Cerebellar cortex (tissue), 1 donor: ENCODE measurements at regions not wholly inside any gene's neighbourhood (a gene's known extent, or its start where the extent isn't known, plus 50 kb on each side); places are given as distances from the start of the nearest gene placed in this dataset.

Source experiments
- DNase-seq: peaks from one replicate; pipeline ENCODE4 v3.0.0-alpha.2; 2015; ENCODE audit warnings: low spot score

DNA sequence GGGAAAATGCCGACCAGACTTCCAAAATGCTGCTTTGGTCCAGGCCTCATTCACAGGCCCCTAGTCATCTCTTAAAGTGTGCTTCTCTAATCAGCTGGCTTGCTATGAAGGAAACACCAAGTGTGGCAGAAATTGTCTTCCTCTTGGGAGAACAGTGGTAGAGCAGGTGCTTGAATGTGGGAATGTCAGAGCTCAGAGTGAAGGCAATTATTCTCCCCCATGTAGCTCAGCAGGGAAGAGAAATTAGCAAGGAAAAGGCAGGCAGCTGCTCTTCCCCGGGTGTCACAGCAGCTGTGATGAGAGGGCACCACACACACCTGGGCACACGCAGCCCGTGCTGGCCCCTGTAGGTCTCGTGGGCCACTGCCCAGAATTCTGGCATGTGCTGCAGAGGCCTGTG is 358.5 kb downstream of the WDR72 start:
- no peak for DNase-seq

DNA sequence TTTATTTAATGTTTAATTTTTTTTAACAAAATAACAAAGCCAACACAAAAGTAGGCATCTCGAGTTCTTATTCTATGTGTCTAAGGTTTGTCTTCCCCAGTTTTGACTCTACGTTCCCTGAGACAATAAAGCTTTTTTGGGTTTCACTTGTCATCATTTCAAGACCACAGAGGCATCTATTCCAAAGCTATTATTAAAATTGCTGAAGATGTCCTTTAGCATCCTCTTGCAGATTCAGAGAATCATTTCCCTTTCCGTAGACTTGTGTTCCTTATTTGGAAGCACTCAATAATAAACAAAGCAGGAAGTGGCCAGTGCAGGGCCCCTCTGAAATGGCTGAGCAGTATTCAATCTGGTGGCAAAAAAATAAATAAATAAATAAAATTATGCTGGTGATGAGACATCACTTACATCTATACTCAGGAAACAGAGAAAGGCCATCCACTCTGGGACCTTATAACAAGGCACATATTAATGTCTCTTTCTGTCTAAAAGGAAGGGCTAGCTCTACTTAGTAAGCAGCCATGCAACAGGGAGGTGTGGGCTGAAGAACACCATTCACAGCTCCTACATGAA is 362.3 kb downstream of the WDR72 start:
- DNase-seq = no peak

DNA sequence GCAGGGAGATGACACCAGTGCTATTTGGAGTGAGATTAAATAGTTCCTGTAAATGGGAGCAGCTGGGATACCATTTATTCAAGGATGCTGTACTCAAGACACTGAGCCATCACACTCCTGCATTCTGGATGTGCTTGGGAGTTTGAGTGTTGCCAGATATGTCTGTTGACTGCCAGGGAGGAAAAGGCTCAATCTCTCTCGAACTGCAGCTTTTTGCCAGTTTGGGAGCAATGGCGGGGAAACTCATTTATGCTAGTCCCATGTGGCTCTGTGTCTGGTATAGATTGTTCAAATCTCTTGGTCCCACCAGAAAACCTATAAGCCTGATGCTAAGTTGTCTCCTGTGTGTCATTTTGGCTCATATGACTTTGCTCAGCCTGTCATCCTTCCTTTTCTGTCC is 363.6 kb downstream of the WDR72 start:
- DNase-seq = no peak

DNA sequence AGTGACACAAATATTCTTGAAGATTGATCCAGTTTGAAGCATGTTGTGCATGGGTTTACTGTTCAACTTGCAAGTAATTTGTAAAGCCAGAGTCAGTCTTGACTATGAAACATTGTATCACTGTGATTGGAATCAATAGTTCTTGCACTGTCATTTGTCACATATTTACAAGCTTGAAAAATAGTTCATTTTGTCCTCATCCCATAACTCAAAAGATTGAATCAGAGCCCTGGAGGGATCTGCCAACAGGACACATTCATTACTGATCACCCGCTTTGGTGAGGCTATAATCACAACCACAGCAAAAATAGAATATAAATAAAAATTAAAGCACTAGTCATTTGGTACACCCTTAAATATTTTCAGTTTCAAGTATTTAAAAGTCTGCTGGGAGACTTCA is 368.9 kb downstream of the WDR72 start:
- DNase-seq = no peak

DNA sequence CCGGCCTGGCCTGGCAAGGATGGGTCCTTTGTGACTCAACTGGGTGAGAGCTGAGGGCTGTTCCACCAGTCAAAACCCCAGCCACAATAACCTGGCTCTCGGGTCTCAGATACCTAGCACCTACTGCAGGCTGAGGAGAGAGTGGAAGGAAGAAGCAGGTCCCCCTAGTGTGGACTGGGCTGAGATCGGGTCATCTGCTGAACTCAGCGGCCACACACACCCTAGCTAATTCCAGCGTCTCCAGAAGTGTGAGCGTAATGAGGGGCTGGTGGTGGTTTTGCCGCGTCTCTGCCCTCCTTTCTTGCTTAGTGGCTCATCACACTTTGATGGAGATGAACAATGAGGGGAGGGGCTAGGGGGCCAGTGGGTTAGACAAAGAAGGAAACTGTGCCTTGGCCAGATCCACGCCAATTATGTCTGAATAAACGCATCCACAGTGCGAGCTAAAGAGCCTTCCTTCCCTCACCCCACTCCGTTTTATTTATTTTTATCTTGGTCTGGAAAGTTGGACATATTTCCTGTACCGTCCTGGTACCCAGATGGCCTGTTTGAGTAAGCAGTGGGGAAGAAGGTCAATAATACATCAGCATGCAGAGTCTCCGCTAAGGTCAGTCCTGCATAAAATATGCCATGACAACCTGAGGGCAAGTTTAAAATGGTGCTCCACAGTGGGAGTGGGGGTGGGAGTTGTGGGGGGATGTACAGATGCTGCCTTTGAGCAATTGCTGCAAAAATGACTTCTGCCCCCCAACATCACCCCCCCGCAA is 370.0 kb downstream of the WDR72 start:
- DNase-seq = no peak

DNA sequence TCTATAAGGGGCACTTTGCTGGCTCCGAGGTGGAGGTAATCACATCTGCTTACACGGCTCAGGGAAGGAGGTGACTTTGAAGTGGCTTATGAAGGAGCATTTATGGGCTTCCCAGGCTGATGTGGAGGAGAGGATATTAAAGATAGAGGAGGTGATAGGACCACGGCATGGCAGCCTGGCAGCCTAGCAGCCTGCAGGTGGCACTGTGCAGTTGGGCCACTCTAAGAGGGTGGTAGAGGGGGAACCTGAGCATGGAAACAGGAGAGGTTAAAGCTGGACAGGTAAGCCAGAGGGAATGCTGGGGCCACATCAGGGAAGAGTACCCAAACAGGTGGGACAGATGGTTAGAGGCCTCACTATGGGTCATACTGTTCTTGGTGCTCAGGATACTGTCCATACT is 375.0 kb downstream of the WDR72 start:
- no peak for DNase-seq

GRCh38 chr15:53378096-53378800 is 381.2 kb downstream of the WDR72 start:
- no peak for DNase-seq

DNA sequence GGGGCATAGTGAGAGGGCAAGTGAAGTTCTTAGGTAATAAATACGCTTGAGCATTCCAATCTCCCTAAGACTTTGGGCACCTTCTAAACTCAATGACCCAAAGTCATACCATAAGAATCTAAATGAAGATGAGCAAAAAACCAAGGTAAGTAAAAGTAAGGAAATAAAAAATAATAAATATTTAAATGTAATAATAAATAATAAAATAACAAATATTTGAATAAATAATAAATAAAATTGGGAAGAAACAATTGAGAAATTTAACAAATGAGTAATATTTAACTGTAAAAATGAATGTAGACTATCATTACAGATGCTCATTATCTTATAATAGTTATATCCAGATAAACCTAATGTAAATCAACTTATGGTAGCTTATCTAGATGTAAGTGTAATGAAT is 391.7 kb downstream of the WDR72 start:
- DNase-seq = no peak

GRCh38 chr15:53360881-53361280 is 398.6 kb downstream of the WDR72 start:
- no peak for DNase-seq

- no peak for DNase-seq
Measured at GRCh38 chr15:53359038-53359437, 400.4 kb downstream of the WDR72 start.

GRCh38 chr15:53354874-53355273 is 404.6 kb downstream of the WDR72 start:
- DNase-seq = no peak

- no peak for DNase-seq
Measured at GRCh38 chr15:53351373-53351772, 408.1 kb downstream of the WDR72 start.

GRCh38 chr15:53346583-53346982 is 412.9 kb downstream of the WDR72 start:
- no peak for DNase-seq

DNA sequence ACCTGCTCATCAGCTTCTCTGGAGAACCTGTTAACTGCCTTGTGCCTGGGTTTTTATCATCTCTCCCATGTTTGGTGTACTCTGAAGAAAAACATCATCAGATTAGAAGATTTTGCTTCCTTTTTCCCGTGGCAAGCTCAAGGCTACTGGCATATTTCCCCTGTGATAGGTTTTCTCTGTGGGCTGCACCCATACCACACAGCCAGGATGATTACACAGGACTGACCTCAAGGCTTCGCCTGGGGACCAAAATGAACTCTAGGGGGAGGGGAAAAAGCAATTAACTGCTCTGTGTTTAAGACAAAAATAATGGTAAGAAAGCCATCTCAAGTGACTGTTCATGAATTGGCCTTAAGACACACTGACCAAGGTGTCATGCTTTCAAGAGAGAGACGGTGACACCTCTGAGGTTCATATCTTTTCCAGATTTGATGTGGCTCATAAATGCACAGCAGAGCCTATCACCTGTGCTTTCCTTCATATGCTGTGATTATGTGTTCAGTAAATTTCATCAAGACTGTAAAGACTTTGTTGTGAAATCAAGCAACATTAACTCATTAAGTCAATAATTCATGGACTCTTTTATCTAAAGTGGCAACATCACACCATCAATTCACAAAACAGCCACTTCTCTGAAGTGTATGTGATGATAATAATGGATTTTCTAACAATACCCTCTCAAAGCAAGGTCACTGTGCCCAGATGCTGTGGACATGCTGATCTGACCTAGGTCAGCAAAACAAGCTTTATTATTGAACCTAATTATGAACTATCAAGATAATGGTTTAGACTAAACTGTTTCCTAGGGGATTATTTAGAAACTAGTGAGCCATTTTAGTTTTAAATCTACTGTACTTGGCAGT is 427.9 kb downstream of the WDR72 start:
- DNase-seq = no peak

DNA sequence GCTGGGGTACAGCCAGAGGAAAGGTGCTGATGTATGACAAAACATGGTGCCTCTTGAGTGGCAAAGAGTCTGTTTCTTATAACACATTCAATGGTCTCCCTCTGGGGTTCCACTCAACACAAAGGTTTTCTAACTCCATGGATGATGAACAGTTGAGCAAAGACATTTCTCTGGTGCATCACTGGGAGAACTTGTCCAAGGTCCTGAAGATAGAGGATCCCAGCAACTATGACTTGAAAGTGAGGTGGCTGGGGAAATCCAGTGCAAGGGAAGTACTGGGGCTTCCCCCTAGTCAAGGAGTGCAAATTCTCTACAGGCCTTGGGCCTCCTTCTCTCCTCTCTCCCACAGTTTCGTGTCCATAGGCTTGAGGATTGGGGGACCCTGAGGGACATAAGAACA is 431.1 kb downstream of the WDR72 start:
- no peak for DNase-seq

GRCh38 chr15:53324061-53324460 is 435.4 kb downstream of the WDR72 start:
- peak; percentile 17 for DNase-seq

DNA sequence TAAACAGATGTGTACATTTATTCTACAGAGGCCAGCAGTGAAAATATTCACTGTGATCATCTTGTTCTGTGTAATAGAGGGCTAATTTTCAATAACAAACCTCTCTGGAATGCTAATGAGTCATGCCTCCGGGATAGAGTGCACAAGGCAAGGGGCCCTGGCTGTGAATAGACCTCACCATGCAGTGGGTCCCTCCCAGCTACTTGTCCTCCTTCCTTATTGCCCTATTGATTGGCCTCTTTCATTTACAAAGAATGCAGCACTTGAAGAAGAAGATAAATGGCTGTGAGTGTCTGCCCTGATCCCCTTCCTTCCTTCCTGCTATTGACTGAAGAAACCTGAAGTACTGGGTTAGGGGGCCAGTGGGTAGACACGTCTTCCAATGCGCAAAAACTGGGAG is 436.3 kb downstream of the WDR72 start:
- no peak for DNase-seq

GRCh38 chr15:53320816-53321215 is 438.6 kb downstream of the WDR72 start:
- no peak for DNase-seq

GRCh38 chr15:53312707-53313106 is 446.8 kb downstream of the WDR72 start:
- peak; percentile 25 for DNase-seq

GRCh38 chr15:53310709-53311108 is 448.8 kb downstream of the WDR72 start:
- DNase-seq = no peak

- no peak for DNase-seq
Measured at GRCh38 chr15:53307952-53308624, 451.4 kb downstream of the WDR72 start.

DNA sequence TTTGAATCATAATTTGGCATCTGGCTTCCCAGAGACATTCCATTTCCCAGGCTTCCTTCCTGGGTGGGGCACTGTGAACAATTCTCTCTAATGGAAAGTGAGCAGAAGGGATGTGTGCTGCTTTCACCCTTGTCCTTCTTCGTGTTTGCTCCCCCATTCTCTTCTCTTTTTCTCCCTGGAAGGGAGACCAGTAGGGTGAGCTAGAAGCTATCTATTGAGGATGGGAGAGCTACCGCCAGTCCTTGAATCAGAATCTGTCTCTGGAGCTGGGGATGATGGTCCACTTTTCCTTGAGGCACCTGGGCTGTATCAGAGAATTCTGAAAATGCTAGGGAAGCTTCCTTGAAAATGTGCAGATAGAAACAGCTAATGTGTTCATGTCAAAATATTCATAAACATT is 453.9 kb downstream of the WDR72 start:
- DNase-seq = no peak
